Fibroblast of the aortic adventitia (primary cell): ENCODE measurements at regions not wholly inside any gene's neighbourhood (a gene's known extent, or its start where the extent isn't known, plus 50 kb on each side); places are given as distances from the start of the nearest gene placed in this dataset.
A peak's percentile ranks its signal among the peaks of the same experiment; 100 is the strongest.
"Not testable (repeated sequence)": the region's sequence is repeated elsewhere in the genome, so short reads cannot be mapped to it uniquely, and the experiment has no call there.

ENCODE experiments used
- DNase-seq: peaks from one replicate; pipeline ENCODE4 v3.0.0-alpha.2; 2010; ENCODE audit warnings: low read depth
- H3K4me3 ChIP-seq: 2 replicates; pipeline ENCODE4 v1.5.1; 2011; ENCODE audit warnings: low read depth, mild to moderate bottlenecking, control low read depth, low read length, moderate library complexity
- TF ChIP-seq, protein P1 (sequence below): IDR thresholded peaks from 2 replicates; pipeline ENCODE4 v1.5.1; 2011; ENCODE audit warnings: mild to moderate bottlenecking, low read length, control low read depth, inconsistent platforms; ENCODE audit not compliant: insufficient read depth

DNA sequence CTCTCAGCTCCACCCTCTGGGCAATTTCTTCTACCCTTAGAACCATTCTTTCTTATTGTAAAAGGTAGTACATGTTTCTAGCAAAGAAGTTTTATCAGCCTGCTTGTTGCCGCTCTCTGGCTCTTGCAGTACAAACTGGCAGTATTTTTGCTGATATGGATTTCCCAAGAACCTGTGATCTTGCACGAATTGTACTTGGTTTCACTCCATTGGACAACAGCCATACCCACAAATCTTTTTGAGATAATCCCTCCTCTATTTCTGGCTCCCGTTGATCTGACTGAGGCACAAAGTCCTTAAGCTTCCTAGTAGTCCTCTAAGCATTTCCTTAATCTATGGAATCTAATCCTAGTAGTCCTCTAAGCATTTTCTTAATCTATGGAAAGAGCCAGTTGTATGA is 487.0 kb upstream of the PTCHD4 start:
- no peak overlapping the region for H3K4me3 ChIP-seq
- TF ChIP-seq, protein P1, sequence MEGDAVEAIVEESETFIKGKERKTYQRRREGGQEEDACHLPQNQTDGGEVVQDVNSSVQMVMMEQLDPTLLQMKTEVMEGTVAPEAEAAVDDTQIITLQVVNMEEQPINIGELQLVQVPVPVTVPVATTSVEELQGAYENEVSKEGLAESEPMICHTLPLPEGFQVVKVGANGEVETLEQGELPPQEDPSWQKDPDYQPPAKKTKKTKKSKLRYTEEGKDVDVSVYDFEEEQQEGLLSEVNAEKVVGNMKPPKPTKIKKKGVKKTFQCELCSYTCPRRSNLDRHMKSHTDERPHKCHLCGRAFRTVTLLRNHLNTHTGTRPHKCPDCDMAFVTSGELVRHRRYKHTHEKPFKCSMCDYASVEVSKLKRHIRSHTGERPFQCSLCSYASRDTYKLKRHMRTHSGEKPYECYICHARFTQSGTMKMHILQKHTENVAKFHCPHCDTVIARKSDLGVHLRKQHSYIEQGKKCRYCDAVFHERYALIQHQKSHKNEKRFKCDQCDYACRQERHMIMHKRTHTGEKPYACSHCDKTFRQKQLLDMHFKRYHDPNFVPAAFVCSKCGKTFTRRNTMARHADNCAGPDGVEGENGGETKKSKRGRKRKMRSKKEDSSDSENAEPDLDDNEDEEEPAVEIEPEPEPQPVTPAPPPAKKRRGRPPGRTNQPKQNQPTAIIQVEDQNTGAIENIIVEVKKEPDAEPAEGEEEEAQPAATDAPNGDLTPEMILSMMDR = no peak
- DNase-seq = peak; percentile 88

DNA sequence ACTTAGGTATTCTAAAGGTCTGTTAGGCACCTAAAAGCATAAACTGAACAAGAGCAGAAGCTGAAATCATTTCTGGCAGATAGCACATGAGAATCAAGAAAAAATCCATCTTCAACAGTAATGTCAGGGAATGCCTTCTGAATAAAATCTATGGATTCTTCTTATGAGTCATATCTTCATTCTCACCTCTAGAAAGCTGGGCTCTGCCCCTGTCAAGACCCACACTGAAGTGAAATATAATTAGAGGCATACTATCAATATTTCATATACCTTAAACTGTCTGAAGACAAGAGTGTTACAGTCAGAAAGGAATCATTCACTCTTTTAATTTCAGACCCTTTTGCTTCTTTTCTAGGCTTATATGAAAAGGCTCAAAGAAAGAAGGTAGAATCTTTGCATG is 485.8 kb upstream of the PTCHD4 start:
- TF ChIP-seq, protein P1 = no peak
- DNase-seq = no peak
- H3K4me3 ChIP-seq = no peak overlapping the region

DNA sequence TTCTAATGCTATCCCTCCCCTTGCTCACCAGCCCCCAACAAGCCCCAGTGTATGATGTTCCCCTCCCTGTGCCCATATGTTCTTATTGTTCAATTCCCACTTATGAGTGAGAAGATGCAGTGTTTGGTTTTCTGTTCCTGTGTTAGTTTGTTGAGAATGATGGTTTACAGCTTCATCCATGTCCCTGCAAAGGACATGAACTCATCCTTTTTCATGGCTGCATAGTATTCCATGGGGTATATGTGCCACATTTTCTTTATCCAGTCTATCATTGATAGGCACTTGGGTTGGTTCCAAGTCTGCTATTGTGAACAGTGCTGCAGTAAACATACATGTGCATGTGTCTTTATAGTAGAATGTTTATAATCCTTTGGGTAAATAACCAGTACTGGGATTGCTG is 480.2 kb upstream of the PTCHD4 start:
- H3K4me3 ChIP-seq, DNase-seq: not testable (repeated sequence)

DNA sequence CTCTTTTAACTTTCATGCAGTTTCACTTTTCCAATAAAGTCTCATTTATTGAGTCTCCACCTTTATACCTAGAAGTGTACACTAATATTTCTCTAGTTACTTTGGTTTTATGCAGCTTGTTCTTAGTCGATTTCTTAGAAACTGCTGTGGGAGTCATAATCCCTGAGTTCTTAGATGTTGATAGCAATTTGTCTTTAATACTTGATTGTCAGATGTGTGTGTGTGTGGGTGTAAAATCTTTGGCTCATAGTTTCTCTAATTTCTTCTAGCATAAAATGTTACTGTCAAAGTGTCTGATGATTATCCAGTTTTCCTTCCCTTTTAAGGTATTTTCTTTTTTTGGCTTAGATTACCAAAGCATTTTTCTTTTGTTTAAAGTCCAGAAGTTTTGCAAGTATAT is 473.8 kb upstream of the PTCHD4 start:
- TF ChIP-seq, protein P1 = no peak
- H3K4me3 ChIP-seq = no peak overlapping the region
- DNase-seq = no peak

DNA sequence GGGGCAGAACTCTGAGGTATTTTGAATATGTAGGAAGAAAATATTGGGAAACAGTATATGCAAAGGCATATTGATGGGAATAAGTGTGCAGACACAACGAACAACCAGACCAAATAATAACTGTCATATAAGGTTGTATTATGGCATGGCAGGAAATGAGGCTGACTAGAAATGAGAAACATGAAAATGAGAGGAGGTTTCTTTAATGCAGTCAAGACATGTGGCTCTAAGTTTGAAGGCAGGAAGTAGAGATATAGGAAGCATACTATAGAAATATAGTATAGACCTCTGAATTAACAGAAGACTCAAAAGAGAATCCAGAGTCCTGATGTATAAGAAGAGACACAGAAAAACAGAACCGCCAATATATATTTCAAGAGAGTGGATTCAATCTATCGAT is 459.7 kb upstream of the PTCHD4 start:
- DNase-seq = no peak
- no peak overlapping the region for H3K4me3 ChIP-seq
- TF ChIP-seq, protein P1 = no peak

DNA sequence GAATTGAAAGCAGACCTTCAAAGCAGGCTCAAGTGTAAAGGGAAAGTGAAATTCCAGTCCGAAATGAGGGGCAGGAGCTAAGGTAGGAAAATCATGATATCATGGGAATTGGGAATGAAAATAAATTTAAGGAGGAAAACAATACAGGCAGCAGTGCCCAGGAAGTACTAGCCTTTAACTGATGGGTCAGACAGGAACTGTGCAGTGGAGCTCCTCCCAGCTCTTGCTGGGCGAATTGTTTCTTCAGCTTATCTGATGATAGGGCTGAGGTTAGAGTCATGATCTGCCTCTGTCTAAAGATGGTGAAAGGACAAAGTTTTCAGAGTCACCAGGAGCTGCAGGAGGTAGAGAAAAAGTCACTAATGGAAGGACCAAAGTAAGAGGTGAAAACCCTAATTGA is 457.9 kb upstream of the PTCHD4 start:
- TF ChIP-seq, protein P1 = no peak
- peak; percentile 1 for DNase-seq
- H3K4me3 ChIP-seq = no peak overlapping the region

DNA sequence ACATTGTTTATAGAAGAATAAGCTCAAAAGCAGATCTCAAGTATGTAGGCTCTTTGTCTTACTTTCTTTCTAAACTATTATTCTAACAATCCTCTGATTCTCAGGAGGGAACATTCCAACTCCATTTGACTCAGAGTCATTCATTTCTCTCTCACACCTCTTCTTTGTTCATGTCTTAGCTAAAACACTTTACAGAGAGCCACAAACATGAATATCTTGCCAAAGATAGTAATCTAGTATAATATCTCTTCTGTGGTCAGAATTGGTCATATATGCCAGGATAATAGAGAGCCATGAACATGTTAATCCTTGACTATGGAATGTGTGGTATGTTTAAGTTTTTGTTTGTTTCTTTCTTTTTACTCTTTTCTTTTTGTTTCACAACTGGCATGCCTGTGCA is 456.0 kb upstream of the PTCHD4 start:
- peak; percentile 70 for DNase-seq
- no peak overlapping the region for H3K4me3 ChIP-seq
- TF ChIP-seq, protein P1 = no peak
